GM20000 (cell line): ENCODE measurements at regions not wholly inside any gene's neighbourhood (a gene's known extent, or its start where the extent isn't known, plus 50 kb on each side); places are given as distances from the start of the nearest gene placed in this dataset.

Experiments
- DNase-seq: peaks from one replicate; pipeline ENCODE4 v3.0.0; 2012; ENCODE audit warnings: low spot score
- CTCF ChIP-seq: IDR thresholded peaks from 2 replicates; pipeline ENCODE4 v1.5.1; 2012; ENCODE audit warnings: mild to moderate bottlenecking, control low read depth; ENCODE audit errors: extremely low read depth, missing control alignments

- DNase-seq: no peak
- TF ChIP-seq CTCF: no peak
Measured at GRCh38 chr11:23497040-23497439, 636.8 kb upstream of the CCDC179 start.

GRCh38 chr11:23502389-23502788 is 642.1 kb upstream of the CCDC179 start:
- no peak for TF ChIP-seq CTCF
- DNase-seq: no peak

- no peak for DNase-seq
Measured at GRCh38 chr11:23502826-23503225, 642.6 kb upstream of the CCDC179 start.

DNA sequence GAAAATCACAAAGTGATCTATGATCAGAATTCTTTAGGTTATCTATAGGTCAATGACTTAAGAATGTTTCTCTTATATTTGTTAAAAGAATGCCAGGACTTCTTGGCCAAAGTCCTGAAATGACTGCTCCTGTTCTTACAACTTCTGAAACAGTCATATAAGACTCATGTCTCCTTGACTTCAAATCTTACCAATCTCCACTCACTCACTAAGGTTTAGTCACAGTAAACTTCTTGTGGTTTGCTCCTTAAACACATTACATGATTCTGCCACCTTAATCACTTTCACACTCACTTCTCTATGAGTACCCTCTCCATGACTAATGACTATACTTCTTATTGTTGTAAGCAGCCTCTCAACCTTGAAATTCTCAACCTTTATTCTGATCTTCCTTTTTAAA is 648.7 kb upstream of the CCDC179 start:
- DNase-seq: no peak
- TF ChIP-seq CTCF: no peak

More at GRCh38 chr11:23502826-23503225, 642.6 kb upstream of the CCDC179 start:
- no peak for TF ChIP-seq CTCF

DNA sequence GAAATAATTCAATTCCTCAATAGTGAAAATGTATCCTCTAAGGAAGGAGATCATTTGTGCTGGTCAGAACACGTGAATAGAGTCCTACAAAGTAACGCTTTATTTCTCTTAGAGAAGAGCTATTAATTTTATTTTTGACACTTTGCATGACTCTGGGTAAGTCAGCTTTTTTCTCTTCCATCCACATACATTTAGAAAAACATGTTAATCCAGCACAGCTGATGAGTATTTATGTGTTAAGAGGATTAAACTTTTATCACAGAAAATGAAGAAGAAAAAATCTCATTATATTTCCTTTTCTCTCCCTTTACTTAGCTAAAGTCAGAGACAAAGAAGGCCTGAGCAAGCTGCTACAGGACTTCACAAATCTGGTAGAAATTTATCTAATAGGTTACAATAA is 649.5 kb upstream of the CCDC179 start:
- no peak for DNase-seq
- no peak for TF ChIP-seq CTCF

DNA sequence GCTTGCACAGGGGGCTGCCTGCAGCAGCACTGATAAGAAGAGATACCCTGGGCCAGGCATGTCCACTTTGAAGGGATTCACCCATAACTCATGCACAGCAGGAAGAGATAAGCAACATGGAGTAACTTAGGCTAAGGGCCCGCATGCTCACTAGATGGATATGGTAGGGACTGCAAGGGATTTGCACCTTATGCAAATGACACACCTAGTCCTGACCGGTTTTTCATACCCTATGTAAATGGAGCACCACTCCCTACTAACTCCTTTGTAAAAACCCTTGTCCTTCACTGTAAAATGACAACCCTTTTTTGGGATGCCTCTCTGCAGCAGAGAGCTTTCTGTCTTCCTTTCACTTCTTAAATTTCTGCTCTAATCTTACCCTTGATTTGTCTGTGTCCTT is 658.9 kb upstream of the CCDC179 start:
- no peak for TF ChIP-seq CTCF
- DNase-seq: no peak

- no peak for TF ChIP-seq CTCF
Measured at GRCh38 chr11:23520226-23520960, 660.1 kb upstream of the CCDC179 start.

More at GRCh38 chr11:23520226-23520960, 660.1 kb upstream of the CCDC179 start:
- no peak for DNase-seq
